HUES6 (cell line): ENCODE measurements at regions not wholly inside any gene's neighbourhood (a gene's known extent, or its start where the extent isn't known, plus 50 kb on each side); places are given as distances from the start of the nearest gene placed in this dataset.
"Not testable (repeated sequence)": the region's sequence is repeated elsewhere in the genome, so short reads cannot be mapped to it uniquely, and the experiment has no call there.

Experiments
- H3K27ac ChIP-seq: 2 replicates; pipeline ENCODE4 v1.7.0; 2013; ENCODE audit warnings: low read depth, mild to moderate bottlenecking, low read length, inconsistent platforms
- H3K27me3 ChIP-seq: 2 replicates; pipeline ENCODE4 v1.6.1; 2013; ENCODE audit warnings: low read length; ENCODE audit not compliant: control insufficient read depth, insufficient read depth
- H3K36me3 ChIP-seq: 2 replicates; pipeline ENCODE4 v1.6.1; 2013; ENCODE audit warnings: low read length; ENCODE audit not compliant: control insufficient read depth, insufficient read depth
- H3K4me1 ChIP-seq: 2 replicates; pipeline ENCODE4 v1.6.1; 2013; ENCODE audit warnings: low read length; ENCODE audit not compliant: control insufficient read depth, insufficient read depth
- H3K4me3 ChIP-seq: 2 replicates; pipeline ENCODE4 v1.5.1; 2013; ENCODE audit warnings: low read depth, low read length
- H3K9ac ChIP-seq: one replicate; pipeline ENCODE4 v1.6.1; 2013; ENCODE audit warnings: mild to moderate bottlenecking, low read length
- H3K9me3 ChIP-seq: 2 replicates; pipeline ENCODE4 v1.6.1; 2013; ENCODE audit warnings: low read depth, low read length; ENCODE audit not compliant: control insufficient read depth, insufficient read depth

GRCh38 chr2:84152462-84152861, 306.6 kb downstream of the SUCLG1 start:
- H3K4me3 ChIP-seq: no peak overlapping the region
- H3K4me1 ChIP-seq: no peaks in the 10 kb centered on the region
- H3K36me3 ChIP-seq: no peaks in the 10 kb centered on the region
- no peak overlapping the region for H3K9ac ChIP-seq
- no peaks in the 10 kb centered on the region for H3K9me3 ChIP-seq
- no peaks in the 10 kb centered on the region for H3K27me3 ChIP-seq
- H3K27ac ChIP-seq: no peak overlapping the region

- Histone ChIP-seq H3K4me3 (no peak overlapping the region), H3K27ac (no peak overlapping the region), H3K9ac (no peak overlapping the region), H3K27me3 (no peaks in the 10 kb centered on the region), H3K9me3 (peaks cover 6% of the 10 kb centered on the region), H3K4me1 (0 out of 2 replicates have a peak, but pooled peaks cover 4% of the 10 kb centered on the region), H3K36me3 (no peaks in the 10 kb centered on the region)
These were observed 314.7 kb downstream of the SUCLG1 start for GRCh38 chr2:84144345-84144744.

GRCh38 chr2:84137034-84137433, 322.0 kb downstream of the SUCLG1 start:
- Histone ChIP-seq H3K27me3 (no peaks in the 10 kb centered on the region), H3K4me3 (no peak overlapping the region), H3K4me1 (0 out of 2 replicates have a peak, but pooled peaks cover under 1% of the 10 kb centered on the region), H3K9me3 (no peaks in the 10 kb centered on the region), H3K36me3 (no peaks in the 10 kb centered on the region), H3K27ac (no peak overlapping the region), H3K9ac (no peak overlapping the region)

- no peak overlapping the region for H3K27ac ChIP-seq
- no peak overlapping the region for H3K9ac ChIP-seq
These were observed 326.7 kb downstream of the SUCLG1 start for GRCh38 chr2:84132370-84132769.

GRCh38 chr2:84131278-84131830, 327.7 kb downstream of the SUCLG1 start:
- no peaks in the 10 kb centered on the region for H3K4me1 ChIP-seq
- no peaks in the 10 kb centered on the region for H3K27me3 ChIP-seq
- no peak overlapping the region for H3K27ac ChIP-seq
- no peaks in the 10 kb centered on the region; the same call in 1 of the 2 replicates for H3K9me3 ChIP-seq
- no peak overlapping the region for H3K4me3 ChIP-seq
- no peak overlapping the region for H3K9ac ChIP-seq
- H3K36me3 ChIP-seq: no peaks in the 10 kb centered on the region

More at GRCh38 chr2:84132370-84132769, 326.7 kb downstream of the SUCLG1 start:
- Histone ChIP-seq H3K9me3 (no peaks in the 10 kb centered on the region; the same call in 1 of the 2 replicates), H3K4me3 (no peak overlapping the region), H3K27me3 (no peaks in the 10 kb centered on the region), H3K4me1 (no peaks in the 10 kb centered on the region), H3K36me3 (no peaks in the 10 kb centered on the region)

GRCh38 chr2:84129018-84129417, 330.1 kb downstream of the SUCLG1 start:
- no peak overlapping the region for H3K4me3 ChIP-seq
- no peak overlapping the region for H3K27ac ChIP-seq
- H3K9ac ChIP-seq: no peak overlapping the region
- no peaks in the 10 kb centered on the region for H3K36me3 ChIP-seq
- no peaks in the 10 kb centered on the region; the same call in 1 of the 2 replicates for H3K9me3 ChIP-seq
- H3K27me3 ChIP-seq: no peaks in the 10 kb centered on the region
- no peaks in the 10 kb centered on the region for H3K4me1 ChIP-seq

- H3K36me3 ChIP-seq, H3K4me1 ChIP-seq, H3K4me3 ChIP-seq, H3K9ac ChIP-seq, H3K27me3 ChIP-seq, H3K9me3 ChIP-seq, H3K27ac ChIP-seq: not testable (repeated sequence)
These were observed 331.3 kb downstream of the SUCLG1 start for GRCh38 chr2:84127812-84128211.

- Histone ChIP-seq H3K27me3 (no peaks in the 10 kb centered on the region), H3K9me3 (no peaks in the 10 kb centered on the region; the same call in 1 of the 2 replicates), H3K36me3 (no peaks in the 10 kb centered on the region), H3K9ac (no peak overlapping the region), H3K27ac (no peak overlapping the region), H3K4me3 (no peak overlapping the region), H3K4me1 (no peaks in the 10 kb centered on the region)
These were observed 332.6 kb downstream of the SUCLG1 start for GRCh38 chr2:84126530-84126929.

- no peak overlapping the region for H3K4me3 ChIP-seq
- H3K36me3 ChIP-seq: no peaks in the 10 kb centered on the region
- H3K9me3 ChIP-seq: no peaks in the 10 kb centered on the region; the same call in 1 of the 2 replicates
- H3K9ac ChIP-seq: no peak overlapping the region
- H3K27me3 ChIP-seq: no peaks in the 10 kb centered on the region
- no peak overlapping the region for H3K27ac ChIP-seq
- H3K4me1 ChIP-seq: no peaks in the 10 kb centered on the region
These were observed 333.0 kb downstream of the SUCLG1 start for GRCh38 chr2:84126084-84126483.

- Histone ChIP-seq H3K4me1 (no peaks in the 10 kb centered on the region), H3K36me3 (no peaks in the 10 kb centered on the region), H3K9me3 (peaks cover 12% of the 10 kb centered on the region), H3K27me3 (no peaks in the 10 kb centered on the region), H3K27ac (no peak overlapping the region), H3K4me3 (no peak overlapping the region), H3K9ac (no peak overlapping the region)
These were observed 342.9 kb downstream of the SUCLG1 start for GRCh38 chr2:84116143-84116542.

GRCh38 chr2:84115173-84115857, 343.8 kb downstream of the SUCLG1 start:
- H3K9ac ChIP-seq: no peak overlapping the region
- H3K36me3 ChIP-seq: no peaks in the 10 kb centered on the region
- peaks cover 12% of the 10 kb centered on the region for H3K9me3 ChIP-seq
- no peaks in the 10 kb centered on the region for H3K27me3 ChIP-seq
- no peak overlapping the region for H3K4me3 ChIP-seq
- no peak overlapping the region for H3K27ac ChIP-seq
- no peaks in the 10 kb centered on the region for H3K4me1 ChIP-seq
